Stimulated activated naive CD8-positive, alpha-beta T cell treated with anti-CD3 and anti-CD28 coated beads, Interleukin-15, amount 100 ng/mL, for 72 hours (primary cell): ENCODE measurements at regions not wholly inside any gene's neighbourhood (a gene's known extent, or its start where the extent isn't known, plus 50 kb on each side); places are given as distances from the start of the nearest gene placed in this dataset.
"Not testable (repeated sequence)": the region's sequence is repeated elsewhere in the genome, so short reads cannot be mapped to it uniquely, and the experiment has no call there.

Source experiments
- ATAC-seq: fragments of 150-1000 bp; cut with Tn5 transposase; 2 replicates; pipeline ENCODE4 v1.10.0; 2021; ENCODE audit warnings: mild to moderate bottlenecking, moderate library complexity
- DNase-seq, 2 donors: peaks; one replicate each; pipeline ENCODE4 v3.0.0; 2021 to 2022
- H3K27ac Mint-ChIP-seq, 2 donors: one replicate each; pipeline ENCODE4 v1.8.0; 2022; ENCODE audit warnings: mild to moderate bottlenecking in 2 of 2, mixed read lengths in 2 of 2, moderate library complexity in 2 of 2
- H3K27me3 Mint-ChIP-seq: one replicate; pipeline ENCODE4 v1.8.0; 2022; ENCODE audit warnings: mixed read lengths
- H3K4me1 Mint-ChIP-seq: one replicate; pipeline ENCODE4 v1.8.0; 2022; ENCODE audit warnings: mild to moderate bottlenecking, mixed read lengths
- H3K4me3 Mint-ChIP-seq, 2 donors: one replicate each; pipeline ENCODE4 v1.8.0; 2022; ENCODE audit warnings: mild to moderate bottlenecking in 2 of 2, mixed read lengths in 2 of 2, moderate library complexity in 1 of 2
- H3K9me3 Mint-ChIP-seq, 2 donors: one replicate each; pipeline ENCODE4 v1.8.0; 2022; ENCODE audit warnings: mixed read lengths in 2 of 2

- no peak overlapping the region for H3K27ac Mint-ChIP-seq
- H3K4me3 Mint-ChIP-seq, result no peak overlapping the region
- H3K27me3 Mint-ChIP-seq, result no peaks in the 10 kb centered on the region
- peaks cover 14 to 17% of the 10 kb centered on the region in 2 donors for H3K9me3 Mint-ChIP-seq
- no peaks in the 10 kb centered on the region for H3K4me1 Mint-ChIP-seq
- ATAC-seq (no peak), DNase-seq (no peak)
These were observed 197.0 kb downstream of the TAF11L14 start for GRCh38 chr5:17831279-17831678.

- H3K4me1 Mint-ChIP-seq, result no peaks in the 10 kb centered on the region
- ATAC-seq, result no peak
- peaks cover 9 to 19% of the 10 kb centered on the region in 2 donors for H3K9me3 Mint-ChIP-seq
- H3K27me3 Mint-ChIP-seq, result no peaks in the 10 kb centered on the region
- no peak for DNase-seq
- peak overlapping the region in 1 of 2 donors; percentile 29 for H3K27ac Mint-ChIP-seq
- H3K4me3 Mint-ChIP-seq, result no peak overlapping the region
These were observed 198.9 kb downstream of the TAF11L14 start for GRCh38 chr5:17832949-17833745.

GRCh38 chr5:17837757-17838156 is 203.5 kb downstream of the TAF11L14 start:
- Mint-ChIP-seq H3K4me1 (no peaks in the 10 kb centered on the region), H3K9me3 (peaks cover 8 to 36% of the 10 kb centered on the region in 2 donors), H3K4me3 (no peak overlapping the region), H3K27ac (no peak overlapping the region), H3K27me3 (no peaks in the 10 kb centered on the region)
- DNase-seq, result no peak
- ATAC-seq, result no peak

GRCh38 chr5:17838469-17838868 is 204.2 kb downstream of the TAF11L14 start:
- H3K27me3 Mint-ChIP-seq, result no peaks in the 10 kb centered on the region
- H3K9me3 Mint-ChIP-seq, result peaks cover 15 to 36% of the 10 kb centered on the region in 2 donors
- no peaks in the 10 kb centered on the region for H3K4me1 Mint-ChIP-seq
- H3K4me3 Mint-ChIP-seq, result no peak overlapping the region
- no peak overlapping the region for H3K27ac Mint-ChIP-seq
- DNase-seq (no peak), ATAC-seq (no peak)

- no peak for DNase-seq
- H3K9me3 Mint-ChIP-seq, result peaks cover 23 to 48% of the 10 kb centered on the region in 2 donors
- no peaks in the 10 kb centered on the region for H3K27me3 Mint-ChIP-seq
- H3K4me3 Mint-ChIP-seq, result no peak overlapping the region
- no peaks in the 10 kb centered on the region for H3K4me1 Mint-ChIP-seq
- no peak for ATAC-seq
- no peak overlapping the region for H3K27ac Mint-ChIP-seq
These were observed 205.6 kb downstream of the TAF11L14 start for GRCh38 chr5:17839848-17840247.

- ATAC-seq (no peak), DNase-seq (no peak)
- H3K4me1 Mint-ChIP-seq, result no peaks in the 10 kb centered on the region
- H3K27ac Mint-ChIP-seq, result no peak overlapping the region
- H3K9me3 Mint-ChIP-seq, result peaks cover 21 to 35% of the 10 kb centered on the region in 2 donors
- no peaks in the 10 kb centered on the region for H3K27me3 Mint-ChIP-seq
- H3K4me3 Mint-ChIP-seq, result no peak overlapping the region
These were observed 212.2 kb downstream of the TAF11L14 start for GRCh38 chr5:17846496-17846895.

GRCh38 chr5:17847286-17847685 is 213.0 kb downstream of the TAF11L14 start:
- DNase-seq, result no peak
- peaks cover 18 to 27% of the 10 kb centered on the region in 2 donors for H3K9me3 Mint-ChIP-seq
- H3K27me3 Mint-ChIP-seq, result no peaks in the 10 kb centered on the region
- ATAC-seq, result no peak
- no peak overlapping the region for H3K27ac Mint-ChIP-seq
- H3K4me3 Mint-ChIP-seq, result no peak overlapping the region
- no peaks in the 10 kb centered on the region for H3K4me1 Mint-ChIP-seq

GRCh38 chr5:17852111-17852510 is 217.9 kb downstream of the TAF11L14 start:
- Mint-ChIP-seq H3K9me3 (peaks cover 0 to 5% of the 10 kb centered on the region in 2 donors), H3K27ac (no peak overlapping the region), H3K27me3 (no peaks in the 10 kb centered on the region), H3K4me1 (no peaks in the 10 kb centered on the region), H3K4me3 (no peak overlapping the region)
- ATAC-seq, result no peak
- DNase-seq, result no peak

GRCh38 chr5:17852740-17853139 is 218.5 kb downstream of the TAF11L14 start:
- no peaks in the 10 kb centered on the region for H3K27me3 Mint-ChIP-seq
- no peak for DNase-seq
- ATAC-seq, result no peak
- H3K9me3 Mint-ChIP-seq, result peaks cover 2 to 5% of the 10 kb centered on the region in 2 donors
- H3K4me1 Mint-ChIP-seq, result no peaks in the 10 kb centered on the region
- H3K27ac Mint-ChIP-seq, result no peak overlapping the region
- no peak overlapping the region for H3K4me3 Mint-ChIP-seq

GRCh38 chr5:17854901-17855300 is 220.6 kb downstream of the TAF11L14 start:
- no peak for DNase-seq
- Mint-ChIP-seq H3K4me1 (no peaks in the 10 kb centered on the region), H3K27ac (no peak overlapping the region), H3K9me3 (peaks cover 13 to 17% of the 10 kb centered on the region in 2 donors), H3K4me3 (no peak overlapping the region), H3K27me3 (no peaks in the 10 kb centered on the region)
- ATAC-seq, result no peak

- H3K4me1 Mint-ChIP-seq, result no peaks in the 10 kb centered on the region
- no peak overlapping the region for H3K27ac Mint-ChIP-seq
- no peaks in the 10 kb centered on the region for H3K27me3 Mint-ChIP-seq
- peaks cover 31 to 33% of the 10 kb centered on the region in 2 donors for H3K9me3 Mint-ChIP-seq
- DNase-seq (no peak), ATAC-seq (no peak)
- H3K4me3 Mint-ChIP-seq, result no peak overlapping the region
These were observed 226.5 kb downstream of the TAF11L14 start for GRCh38 chr5:17860660-17861315.

- H3K9me3 Mint-ChIP-seq, result peaks cover 23 to 30% of the 10 kb centered on the region in 2 donors
- not testable (repeated sequence) for H3K27ac Mint-ChIP-seq, H3K4me1 Mint-ChIP-seq, DNase-seq, H3K4me3 Mint-ChIP-seq, ATAC-seq, H3K27me3 Mint-ChIP-seq
These were observed 230.6 kb downstream of the TAF11L14 start for GRCh38 chr5:17864903-17865302.

- not testable (repeated sequence) for H3K4me1 Mint-ChIP-seq, H3K27ac Mint-ChIP-seq, ATAC-seq, DNase-seq, H3K4me3 Mint-ChIP-seq, H3K27me3 Mint-ChIP-seq
- H3K9me3 Mint-ChIP-seq, result peaks cover 23 to 30% of the 10 kb centered on the region in 2 donors
These were observed 231.7 kb downstream of the TAF11L14 start for GRCh38 chr5:17865966-17866365.

- H3K27me3 Mint-ChIP-seq, result no peaks in the 10 kb centered on the region
- H3K9me3 Mint-ChIP-seq, result peaks cover 15 to 17% of the 10 kb centered on the region in 2 donors
- H3K4me1 Mint-ChIP-seq, result no peaks in the 10 kb centered on the region
- DNase-seq (no peak), ATAC-seq (no peak)
- no peak overlapping the region for H3K27ac Mint-ChIP-seq
- H3K4me3 Mint-ChIP-seq, result no peak overlapping the region
These were observed 237.9 kb downstream of the TAF11L14 start for GRCh38 chr5:17872204-17872603.

- Mint-ChIP-seq H3K27ac (no peak overlapping the region), H3K27me3 (no peaks in the 10 kb centered on the region), H3K9me3 (peaks cover 13 to 25% of the 10 kb centered on the region in 2 donors), H3K4me1 (no peaks in the 10 kb centered on the region), H3K4me3 (no peak overlapping the region)
- no peak for DNase-seq
- no peak for ATAC-seq
These were observed 244.3 kb downstream of the TAF11L14 start for GRCh38 chr5:17878541-17878940.

GRCh38 chr5:17879276-17879675 is 245.0 kb downstream of the TAF11L14 start:
- H3K4me1 Mint-ChIP-seq, result no peaks in the 10 kb centered on the region
- ATAC-seq (no peak), DNase-seq (no peak)
- H3K27me3 Mint-ChIP-seq, result no peaks in the 10 kb centered on the region
- no peak overlapping the region for H3K4me3 Mint-ChIP-seq
- peaks cover 13 to 27% of the 10 kb centered on the region in 2 donors for H3K9me3 Mint-ChIP-seq
- H3K27ac Mint-ChIP-seq, result no peak overlapping the region
